ENCODE measurements at regions not wholly inside any gene's neighbourhood (a gene's known extent, or its start where the extent isn't known, plus 50 kb on each side); places are given as distances from the start of the nearest gene placed in this dataset.

DNA sequence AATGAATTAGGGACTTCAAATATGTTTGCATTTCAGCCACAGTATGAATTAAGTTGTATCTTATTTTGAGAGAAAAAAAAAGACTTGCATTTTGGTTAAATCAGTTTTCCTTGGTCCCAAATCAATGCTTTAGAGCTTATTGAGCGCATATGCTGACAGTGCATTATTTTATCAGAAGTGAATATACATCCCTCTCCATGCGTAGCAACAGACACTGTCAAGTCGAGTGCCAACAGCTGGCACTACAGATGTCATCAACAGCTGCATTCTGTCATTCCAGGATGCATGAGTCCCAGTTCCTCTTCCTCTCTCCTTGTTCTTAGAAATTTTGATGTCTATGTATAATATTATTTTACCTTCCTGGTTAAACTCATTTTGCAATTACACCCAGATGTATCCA lies 156.1 kb upstream of the FOXB1 start:
- ChIA-PET POLR2A (no interaction called here), CTCF (no interaction called here)
- Mint-ChIP-seq H3K9me3 (no peaks in the 10 kb centered on the region), H3K27me3 (no peaks in the 10 kb centered on the region), H3K36me3 (ENCODE audit: low read depth) (no peaks in the 10 kb centered on the region), H3K4me3 (no peak overlapping the region), H3K27ac (no peak overlapping the region), H3K4me1 (ENCODE audit: low read depth) (no peaks in the 10 kb centered on the region)
- ATAC-seq = no peak
- DNase-seq = no peak
- intact Hi-C loops (cut with micrococcal nuclease) = no loop called here
- TF ChIP-seq, protein P1, sequence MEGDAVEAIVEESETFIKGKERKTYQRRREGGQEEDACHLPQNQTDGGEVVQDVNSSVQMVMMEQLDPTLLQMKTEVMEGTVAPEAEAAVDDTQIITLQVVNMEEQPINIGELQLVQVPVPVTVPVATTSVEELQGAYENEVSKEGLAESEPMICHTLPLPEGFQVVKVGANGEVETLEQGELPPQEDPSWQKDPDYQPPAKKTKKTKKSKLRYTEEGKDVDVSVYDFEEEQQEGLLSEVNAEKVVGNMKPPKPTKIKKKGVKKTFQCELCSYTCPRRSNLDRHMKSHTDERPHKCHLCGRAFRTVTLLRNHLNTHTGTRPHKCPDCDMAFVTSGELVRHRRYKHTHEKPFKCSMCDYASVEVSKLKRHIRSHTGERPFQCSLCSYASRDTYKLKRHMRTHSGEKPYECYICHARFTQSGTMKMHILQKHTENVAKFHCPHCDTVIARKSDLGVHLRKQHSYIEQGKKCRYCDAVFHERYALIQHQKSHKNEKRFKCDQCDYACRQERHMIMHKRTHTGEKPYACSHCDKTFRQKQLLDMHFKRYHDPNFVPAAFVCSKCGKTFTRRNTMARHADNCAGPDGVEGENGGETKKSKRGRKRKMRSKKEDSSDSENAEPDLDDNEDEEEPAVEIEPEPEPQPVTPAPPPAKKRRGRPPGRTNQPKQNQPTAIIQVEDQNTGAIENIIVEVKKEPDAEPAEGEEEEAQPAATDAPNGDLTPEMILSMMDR (IDR thresholded peaks at IDR 0.05) = no peak

DNA sequence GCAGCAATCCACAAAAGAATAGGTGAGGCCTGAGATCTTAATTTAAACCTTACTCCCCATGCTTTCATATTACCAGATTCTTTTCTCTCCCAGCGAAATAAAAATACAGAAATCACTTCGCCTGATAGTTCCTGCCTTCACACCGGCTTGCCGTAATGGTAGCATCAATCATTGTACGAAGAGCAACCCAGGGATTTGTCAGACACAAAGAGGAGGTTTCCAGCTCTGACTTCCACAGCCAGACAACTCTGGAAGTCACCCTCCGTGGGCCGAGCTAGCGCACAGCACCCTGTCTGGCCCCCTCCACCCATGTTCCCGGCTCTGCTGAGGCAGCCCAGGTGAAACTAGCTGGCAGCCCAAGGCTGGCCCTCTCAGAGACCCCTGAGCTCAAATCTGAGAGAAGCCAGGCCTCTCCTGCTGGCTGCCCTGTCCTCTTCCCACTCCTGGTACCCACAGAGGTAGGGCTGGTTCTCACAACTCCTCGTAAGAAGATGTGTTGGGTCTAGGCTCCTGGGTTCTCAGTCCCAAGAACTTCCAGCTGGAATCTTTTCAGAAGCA lies 156.9 kb upstream of the BNIP2 start:
- Mint-ChIP-seq H3K27ac (no peak overlapping the region), H3K27me3 (no peaks in the 10 kb centered on the region), H3K9me3 (no peaks in the 10 kb centered on the region), H3K4me1 (ENCODE audit: low read depth) (no peaks in the 10 kb centered on the region), H3K4me3 (no peak overlapping the region), H3K36me3 (ENCODE audit: low read depth) (no peaks in the 10 kb centered on the region)
- ChIA-PET POLR2A (no interaction called here), CTCF (no interaction called here)
- no peak for ATAC-seq
- TF ChIP-seq, protein P1 (IDR thresholded peaks at IDR 0.05) = no peak
- intact Hi-C loops (cut with micrococcal nuclease) = no loop called here
- no peak for DNase-seq

DNA sequence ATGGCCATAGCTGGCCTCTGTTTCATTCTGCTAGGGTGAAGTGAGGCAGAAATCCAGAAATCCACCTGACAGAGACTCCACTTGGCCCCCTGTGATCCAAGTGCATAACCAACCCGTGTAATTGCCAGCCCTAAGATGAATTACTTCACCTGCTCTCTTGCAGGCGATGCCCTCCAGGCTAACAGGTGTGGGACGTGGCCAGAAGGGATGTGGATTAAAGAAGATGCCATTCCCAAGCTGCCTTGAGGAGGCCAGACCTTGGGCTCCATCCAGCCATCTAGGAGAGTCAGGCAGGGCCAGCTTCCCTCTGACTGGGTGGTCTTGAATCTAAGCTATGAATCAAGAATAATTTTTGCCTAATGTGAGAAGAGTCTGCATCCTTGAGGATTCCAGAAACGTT lies 154.5 kb upstream of the BNIP2 start:
- Mint-ChIP-seq H3K27me3 (no peaks in the 10 kb centered on the region), H3K9me3 (no peaks in the 10 kb centered on the region), H3K27ac (no peak overlapping the region), H3K4me3 (no peak overlapping the region), H3K4me1 (ENCODE audit: low read depth) (peaks cover 10% of the 10 kb centered on the region), H3K36me3 (ENCODE audit: low read depth) (no peaks in the 10 kb centered on the region)
- ChIA-PET POLR2A (no interaction called here), CTCF (interaction anchor here (1.0 kb wide), 1 partner anchor 336 kb away, joined by 3 read pairs; no protein-coding TSS in a partner anchor)
- TF ChIP-seq, protein P1 (IDR thresholded peaks at IDR 0.05) = no peak
- intact Hi-C loops (cut with micrococcal nuclease) = no loop called here
- ATAC-seq (no peak), DNase-seq (no peak)

DNA sequence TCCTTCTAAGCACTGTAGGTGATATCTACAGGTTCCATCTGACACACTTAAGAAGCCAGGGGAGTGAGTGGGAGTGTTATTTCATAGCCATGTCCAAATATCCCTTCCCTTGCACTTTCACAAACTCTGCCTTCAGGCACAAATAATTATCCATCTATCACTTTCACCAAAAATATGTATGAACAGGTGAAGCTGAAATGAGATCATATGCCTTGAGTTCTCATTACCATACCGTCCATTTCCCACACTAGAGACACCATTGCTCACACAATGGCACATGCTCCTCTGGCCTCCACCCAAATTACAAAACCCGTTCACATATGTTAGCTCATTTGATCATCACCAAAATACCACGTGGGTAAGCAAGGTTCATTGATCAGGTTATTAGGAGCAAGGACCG lies 151.9 kb upstream of the BNIP2 start:
- no peaks in the 10 kb centered on the region for H3K9me3 Mint-ChIP-seq
- no peaks in the 10 kb centered on the region for H3K27me3 Mint-ChIP-seq
- TF ChIP-seq, protein P1 (IDR thresholded peaks at IDR 0.05) = no peak
- intact Hi-C loops (cut with micrococcal nuclease) = no loop called here
- H3K27ac Mint-ChIP-seq = no peak overlapping the region
- no peak for ATAC-seq
- POLR2A ChIA-PET = interaction anchor here (0.6 kb wide), 1 partner anchor 99 kb away, joined by 3 read pairs; no protein-coding TSS in a partner anchor
- no peak overlapping the region for H3K4me3 Mint-ChIP-seq
- CTCF ChIA-PET = interaction anchor here (1.3 kb wide), 1 partner anchor 11 kb away, joined by 3 read pairs; no protein-coding TSS in a partner anchor
- no peak for DNase-seq
- H3K36me3 Mint-ChIP-seq (ENCODE audit: low read depth) = no peaks in the 10 kb centered on the region
- peaks cover 15% of the 10 kb centered on the region for H3K4me1 Mint-ChIP-seq (ENCODE audit: low read depth)

DNA sequence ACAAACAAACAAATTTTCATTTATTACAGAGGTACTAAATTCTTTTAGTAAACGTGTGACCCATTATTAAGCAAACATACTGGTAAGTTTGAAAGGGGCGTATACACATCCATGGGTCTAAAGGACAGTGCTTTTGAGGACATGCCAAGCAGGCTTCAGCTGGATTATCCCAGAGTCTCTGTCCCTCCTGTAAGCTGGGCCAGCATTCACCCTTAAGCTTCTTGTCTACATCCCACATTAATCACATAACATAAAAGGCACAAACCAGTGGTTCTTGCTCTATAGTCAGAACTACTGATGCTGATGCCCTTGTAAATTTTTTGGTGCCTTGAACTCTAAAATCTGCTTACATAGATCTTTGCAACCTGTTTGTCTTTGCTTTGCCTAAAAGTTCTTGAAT lies 150.8 kb upstream of the BNIP2 start:
- ATAC-seq (no peak), DNase-seq (no peak)
- Mint-ChIP-seq H3K27ac (no peak overlapping the region), H3K36me3 (ENCODE audit: low read depth) (no peaks in the 10 kb centered on the region), H3K27me3 (no peaks in the 10 kb centered on the region), H3K4me1 (ENCODE audit: low read depth) (peaks cover 15% of the 10 kb centered on the region), H3K4me3 (no peak overlapping the region), H3K9me3 (no peaks in the 10 kb centered on the region)
- ChIA-PET POLR2A (no interaction called here), CTCF (interaction anchor here (1.1 to 1.6 kb wide), 3 partner anchors 10 to 115 kb away, joined by 3 to 4 read pairs (median 3); no protein-coding TSS in a partner anchor)
- TF ChIP-seq, protein P1 (IDR thresholded peaks at IDR 0.05) = no peak
- intact Hi-C loops (cut with micrococcal nuclease) = no loop called here
